ENCODE measurements at regions not wholly inside any gene's neighbourhood (a gene's known extent, or its start where the extent isn't known, plus 50 kb on each side); places are given as distances from the start of the nearest gene placed in this dataset.

DNA sequence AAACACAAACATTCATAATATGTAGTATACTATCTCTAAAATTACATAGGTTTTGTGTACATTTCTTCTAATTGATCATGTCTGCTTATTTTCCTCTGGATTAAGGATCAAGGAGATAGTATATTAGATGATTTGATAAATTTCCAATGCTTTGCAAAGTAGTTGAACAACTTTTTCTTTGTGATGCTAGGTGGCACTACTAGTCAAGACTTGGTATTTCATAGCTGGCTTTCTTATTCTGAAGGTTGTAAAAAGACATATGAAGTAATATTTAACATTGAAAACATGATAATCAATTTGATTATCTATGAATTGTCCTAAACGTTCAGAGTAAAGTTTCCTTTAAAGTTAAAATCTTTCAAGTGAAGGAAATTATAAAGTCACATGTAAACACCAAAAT, 106.1 kb upstream of the FGF10 start:
- H3K9me3 Mint-ChIP-seq (ENCODE audit: low read depth, unreplicated experiment), result peaks cover 3% of the 10 kb centered on the region
- no peak for DNase-seq
- TF ChIP-seq, protein P1, sequence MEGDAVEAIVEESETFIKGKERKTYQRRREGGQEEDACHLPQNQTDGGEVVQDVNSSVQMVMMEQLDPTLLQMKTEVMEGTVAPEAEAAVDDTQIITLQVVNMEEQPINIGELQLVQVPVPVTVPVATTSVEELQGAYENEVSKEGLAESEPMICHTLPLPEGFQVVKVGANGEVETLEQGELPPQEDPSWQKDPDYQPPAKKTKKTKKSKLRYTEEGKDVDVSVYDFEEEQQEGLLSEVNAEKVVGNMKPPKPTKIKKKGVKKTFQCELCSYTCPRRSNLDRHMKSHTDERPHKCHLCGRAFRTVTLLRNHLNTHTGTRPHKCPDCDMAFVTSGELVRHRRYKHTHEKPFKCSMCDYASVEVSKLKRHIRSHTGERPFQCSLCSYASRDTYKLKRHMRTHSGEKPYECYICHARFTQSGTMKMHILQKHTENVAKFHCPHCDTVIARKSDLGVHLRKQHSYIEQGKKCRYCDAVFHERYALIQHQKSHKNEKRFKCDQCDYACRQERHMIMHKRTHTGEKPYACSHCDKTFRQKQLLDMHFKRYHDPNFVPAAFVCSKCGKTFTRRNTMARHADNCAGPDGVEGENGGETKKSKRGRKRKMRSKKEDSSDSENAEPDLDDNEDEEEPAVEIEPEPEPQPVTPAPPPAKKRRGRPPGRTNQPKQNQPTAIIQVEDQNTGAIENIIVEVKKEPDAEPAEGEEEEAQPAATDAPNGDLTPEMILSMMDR (IDR thresholded peaks at IDR 0.05; ENCODE audit: unreplicated experiment), result no peak
- BruUV-seq (replicated peaks), result no TSS peak
- H3K4me1 Mint-ChIP-seq (ENCODE audit: low read depth, unreplicated experiment), result no peaks in the 10 kb centered on the region
- H3K27me3 Mint-ChIP-seq (ENCODE audit: unreplicated experiment), result no peaks in the 10 kb centered on the region
- no peak overlapping the region for H3K27ac Mint-ChIP-seq (ENCODE audit: unreplicated experiment)
- H3K4me3 Mint-ChIP-seq (ENCODE audit: low read depth, unreplicated experiment), result no peak overlapping the region
- H3K36me3 Mint-ChIP-seq (ENCODE audit: insufficient read depth, unreplicated experiment), result no peaks in the 10 kb centered on the region
- CTCF ChIA-PET, result no interaction called here
- intact Hi-C loops (cut with micrococcal nuclease; ENCODE audit: unreplicated experiment), result no loop called here

DNA sequence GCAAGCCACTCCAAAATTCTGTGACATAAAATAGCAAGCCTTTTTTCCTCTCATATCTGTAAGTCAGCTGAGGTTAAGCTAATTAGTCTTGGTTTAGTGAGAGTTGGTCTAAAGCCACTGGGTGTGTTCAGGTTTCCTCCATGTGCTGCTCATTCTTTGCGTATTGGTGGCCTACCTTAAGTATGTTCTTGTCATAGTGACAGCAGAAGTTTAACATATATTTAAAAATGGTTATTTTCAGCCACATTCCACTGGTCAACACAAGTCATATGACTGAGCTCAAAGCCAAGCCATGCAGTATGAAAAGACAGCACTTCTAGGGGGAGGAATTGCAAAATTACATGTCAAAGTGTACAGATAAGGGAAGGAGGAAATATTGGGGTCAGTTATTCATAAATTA, 100.5 kb upstream of the FGF10 start:
- intact Hi-C loops (cut with micrococcal nuclease; ENCODE audit: unreplicated experiment), result no loop called here
- CTCF ChIA-PET, result no interaction called here
- Mint-ChIP-seq H3K27ac (ENCODE audit: unreplicated experiment) (no peak overlapping the region), H3K4me3 (ENCODE audit: low read depth, unreplicated experiment) (no peak overlapping the region), H3K36me3 (ENCODE audit: insufficient read depth, unreplicated experiment) (no peaks in the 10 kb centered on the region), H3K4me1 (ENCODE audit: low read depth, unreplicated experiment) (no peaks in the 10 kb centered on the region), H3K9me3 (ENCODE audit: low read depth, unreplicated experiment) (peaks cover 3% of the 10 kb centered on the region), H3K27me3 (ENCODE audit: unreplicated experiment) (no peaks in the 10 kb centered on the region)
- BruUV-seq (replicated peaks), result no TSS peak
- no peak for DNase-seq
- TF ChIP-seq, protein P1 (IDR thresholded peaks at IDR 0.05; ENCODE audit: unreplicated experiment), result no peak

DNA sequence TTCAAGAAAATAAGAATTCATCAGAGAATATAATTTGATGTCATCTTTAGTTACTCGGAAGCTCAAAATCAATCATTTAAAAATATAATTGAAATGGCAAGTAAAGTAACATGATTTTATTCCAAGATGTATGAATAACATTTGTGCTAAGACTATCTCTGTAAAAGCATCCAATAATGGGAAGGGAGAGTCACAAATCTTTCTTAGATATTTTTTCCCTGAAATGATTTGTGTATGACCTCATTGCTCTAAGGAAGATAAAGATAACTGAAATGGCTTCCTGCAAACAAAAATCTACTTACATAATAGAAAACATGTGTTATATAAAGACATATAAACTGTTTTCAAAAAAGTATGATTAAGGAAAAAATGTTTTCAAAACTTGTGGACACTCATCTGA, 97.4 kb upstream of the FGF10 start:
- H3K27me3 Mint-ChIP-seq (ENCODE audit: unreplicated experiment), result no peaks in the 10 kb centered on the region
- H3K4me1 Mint-ChIP-seq (ENCODE audit: low read depth, unreplicated experiment), result no peaks in the 10 kb centered on the region
- intact Hi-C loops (cut with micrococcal nuclease; ENCODE audit: unreplicated experiment), result no loop called here
- H3K27ac Mint-ChIP-seq (ENCODE audit: unreplicated experiment), result no peak overlapping the region
- H3K36me3 Mint-ChIP-seq (ENCODE audit: insufficient read depth, unreplicated experiment), result no peaks in the 10 kb centered on the region
- BruUV-seq (replicated peaks), result no TSS peak
- no peaks in the 10 kb centered on the region for H3K9me3 Mint-ChIP-seq (ENCODE audit: low read depth, unreplicated experiment)
- H3K4me3 Mint-ChIP-seq (ENCODE audit: low read depth, unreplicated experiment), result no peak overlapping the region
- CTCF ChIA-PET, result interaction anchor here (0.6 kb wide), 1 partner anchor 19 kb away, joined by 3 read pairs; no protein-coding TSS in a partner anchor
- TF ChIP-seq, protein P1 (IDR thresholded peaks at IDR 0.05; ENCODE audit: unreplicated experiment), result no peak
- DNase-seq, result no peak

DNA sequence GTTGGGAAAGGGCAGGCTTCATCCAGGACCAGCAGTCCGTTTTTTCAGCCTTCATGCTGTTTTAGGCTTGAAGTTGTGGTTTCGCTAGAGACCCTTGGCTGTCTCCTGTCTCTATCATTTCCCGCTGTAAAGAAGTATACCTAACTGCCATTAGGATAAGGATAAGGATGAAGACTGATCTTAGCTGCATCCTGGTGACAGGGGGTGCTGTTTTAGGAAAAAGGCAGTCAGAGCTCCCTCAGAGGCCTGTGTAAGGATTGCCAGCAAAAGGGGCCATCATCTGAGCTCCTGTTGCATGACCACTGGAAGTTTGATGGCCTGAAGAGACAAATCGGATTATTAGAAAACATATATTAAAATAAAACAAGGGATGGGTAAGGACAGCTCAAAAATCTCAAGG, 64.8 kb upstream of the FGF10 start:
- TF ChIP-seq, protein P1 (IDR thresholded peaks at IDR 0.05; ENCODE audit: unreplicated experiment), result no peak
- no peaks in the 10 kb centered on the region for H3K36me3 Mint-ChIP-seq (ENCODE audit: insufficient read depth, unreplicated experiment)
- no peaks in the 10 kb centered on the region for H3K27me3 Mint-ChIP-seq (ENCODE audit: unreplicated experiment)
- H3K9me3 Mint-ChIP-seq (ENCODE audit: low read depth, unreplicated experiment), result peaks cover 5% of the 10 kb centered on the region
- no peak overlapping the region for H3K4me3 Mint-ChIP-seq (ENCODE audit: low read depth, unreplicated experiment)
- no peak overlapping the region for H3K27ac Mint-ChIP-seq (ENCODE audit: unreplicated experiment)
- DNase-seq, result no peak
- CTCF ChIA-PET, result no interaction called here
- intact Hi-C loops (cut with micrococcal nuclease; ENCODE audit: unreplicated experiment), result no loop called here
- H3K4me1 Mint-ChIP-seq (ENCODE audit: low read depth, unreplicated experiment), result no peaks in the 10 kb centered on the region
- BruUV-seq (replicated peaks), result no TSS peak

DNA sequence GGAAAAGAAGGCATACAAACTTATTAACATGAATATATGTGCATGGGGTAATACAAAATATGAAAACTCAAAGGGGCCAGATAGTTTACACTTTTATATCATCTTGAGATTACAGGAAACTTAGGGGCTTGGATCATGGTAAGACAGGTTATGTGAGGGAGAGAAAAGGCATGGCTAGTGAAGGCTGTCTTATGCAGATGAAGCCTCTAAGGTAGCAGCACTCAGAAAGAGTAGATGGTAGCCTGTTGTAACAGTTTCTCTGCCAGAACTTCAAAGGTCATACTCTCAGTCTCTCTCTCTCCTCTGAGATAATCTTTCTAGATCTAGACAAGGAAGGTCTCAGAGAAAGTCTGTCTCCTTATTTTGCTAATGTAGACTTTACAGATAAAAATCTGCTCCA, 57.2 kb upstream of the FGF10 start:
- no peak overlapping the region for H3K4me3 Mint-ChIP-seq (ENCODE audit: low read depth, unreplicated experiment)
- DNase-seq, result no peak
- H3K36me3 Mint-ChIP-seq (ENCODE audit: insufficient read depth, unreplicated experiment), result no peaks in the 10 kb centered on the region
- CTCF ChIA-PET, result no interaction called here
- no TSS peak for BruUV-seq (replicated peaks)
- H3K27ac Mint-ChIP-seq (ENCODE audit: unreplicated experiment), result no peak overlapping the region
- no peaks in the 10 kb centered on the region for H3K9me3 Mint-ChIP-seq (ENCODE audit: low read depth, unreplicated experiment)
- H3K27me3 Mint-ChIP-seq (ENCODE audit: unreplicated experiment), result no peaks in the 10 kb centered on the region
- TF ChIP-seq, protein P1 (IDR thresholded peaks at IDR 0.05; ENCODE audit: unreplicated experiment), result no peak
- intact Hi-C loops (cut with micrococcal nuclease; ENCODE audit: unreplicated experiment), result no loop called here
- H3K4me1 Mint-ChIP-seq (ENCODE audit: low read depth, unreplicated experiment), result no peaks in the 10 kb centered on the region
